ENCODE measurements at regions not wholly inside any gene's neighbourhood (a gene's known extent, or its start where the extent isn't known, plus 50 kb on each side); places are given as distances from the start of the nearest gene placed in this dataset.
"Not testable (repeated sequence)": the region's sequence is repeated elsewhere in the genome, so short reads cannot be mapped to it uniquely, and the experiment has no call there.

- 61% methylated on average over 4 of the region's 5 CpGs for WGBS (ENCODE audit: insufficient coverage)
- H3K4me3 ChIP-seq (ENCODE audit: low read depth, low read length); H3K9me3 ChIP-seq (ENCODE audit: control insufficient read depth, insufficient read depth, low read length); H3K36me3 ChIP-seq (ENCODE audit: control insufficient read depth, insufficient read depth, low read length); DNase-seq (ENCODE audit: low read depth in 4 of 6, low spot score in 6 of 6); H3K27me3 ChIP-seq (ENCODE audit: control insufficient read depth, insufficient read depth, low read length); H3K4me1 ChIP-seq (ENCODE audit: control insufficient read depth, insufficient read depth, low read length); H3K27ac ChIP-seq (ENCODE audit: low read depth, low read length): not testable (repeated sequence)
These were observed 147.6 kb downstream of the RBMX2 start for GRCh38 chrX:130549382-130549781.

GRCh38 chrX:130550351-130550750 is 148.6 kb downstream of the RBMX2 start:
- no peak for DNase-seq (ENCODE audit: low read depth in 4 of 6, low spot score in 6 of 6)
- no peaks in the 10 kb centered on the region for H3K9me3 ChIP-seq (ENCODE audit: control insufficient read depth, insufficient read depth, low read length)

GRCh38 chrX:130552444-130553073 is 150.8 kb downstream of the RBMX2 start:
- DNase-seq (ENCODE audit: low read depth in 4 of 6, low spot score in 6 of 6), result peak in 1 of 6 donors; percentile 3
- no peak overlapping the region for H3K4me3 ChIP-seq (ENCODE audit: low read depth, low read length)
- 28% methylated on average over 2 of the region's 6 CpGs for WGBS (ENCODE audit: insufficient coverage)
- H3K36me3 ChIP-seq (ENCODE audit: control insufficient read depth, insufficient read depth, low read length), result no peaks in the 10 kb centered on the region
- H3K9me3 ChIP-seq (ENCODE audit: control insufficient read depth, insufficient read depth, low read length), result no peaks in the 10 kb centered on the region
- H3K27ac ChIP-seq (ENCODE audit: low read depth, low read length), result no peak overlapping the region
- H3K27me3 ChIP-seq (ENCODE audit: control insufficient read depth, insufficient read depth, low read length), result no peaks in the 10 kb centered on the region
- H3K4me1 ChIP-seq (ENCODE audit: control insufficient read depth, insufficient read depth, low read length), result no peaks in the 10 kb centered on the region

More at GRCh38 chrX:130550351-130550750, 148.6 kb downstream of the RBMX2 start:
- no CpG with 5 or more reads among the region's 2 CpGs for whole genome bisulfite sequencing (ENCODE audit: insufficient coverage)
- no peak overlapping the region for H3K4me3 ChIP-seq (ENCODE audit: low read depth, low read length)
- H3K4me1 ChIP-seq (ENCODE audit: control insufficient read depth, insufficient read depth, low read length), result no peaks in the 10 kb centered on the region
- no peak overlapping the region for H3K27ac ChIP-seq (ENCODE audit: low read depth, low read length)
- H3K36me3 ChIP-seq (ENCODE audit: control insufficient read depth, insufficient read depth, low read length), result no peaks in the 10 kb centered on the region
- no peaks in the 10 kb centered on the region for H3K27me3 ChIP-seq (ENCODE audit: control insufficient read depth, insufficient read depth, low read length)

GRCh38 chrX:130555341-130555740 is 153.6 kb downstream of the RBMX2 start:
- WGBS (ENCODE audit: insufficient coverage), result no CpG with 5 or more reads among the region's 3 CpGs
- Histone ChIP-seq H3K27ac (ENCODE audit: low read depth, low read length) (no peak overlapping the region), H3K9me3 (ENCODE audit: control insufficient read depth, insufficient read depth, low read length) (no peaks in the 10 kb centered on the region), H3K36me3 (ENCODE audit: control insufficient read depth, insufficient read depth, low read length) (no peaks in the 10 kb centered on the region), H3K4me1 (ENCODE audit: control insufficient read depth, insufficient read depth, low read length) (no peaks in the 10 kb centered on the region), H3K4me3 (ENCODE audit: low read depth, low read length) (no peak overlapping the region), H3K27me3 (ENCODE audit: control insufficient read depth, insufficient read depth, low read length) (no peaks in the 10 kb centered on the region)
- no peak for DNase-seq (ENCODE audit: low read depth in 4 of 6, low spot score in 6 of 6)

- no peak overlapping the region for H3K27ac ChIP-seq (ENCODE audit: low read depth, low read length)
- no peaks in the 10 kb centered on the region for H3K4me1 ChIP-seq (ENCODE audit: control insufficient read depth, insufficient read depth, low read length)
- WGBS (ENCODE audit: insufficient coverage), result 25% methylated on average over 1 of the region's 3 CpGs
- no peaks in the 10 kb centered on the region for H3K36me3 ChIP-seq (ENCODE audit: control insufficient read depth, insufficient read depth, low read length)
- no peak for DNase-seq (ENCODE audit: low read depth in 4 of 6, low spot score in 6 of 6)
- no peak overlapping the region for H3K4me3 ChIP-seq (ENCODE audit: low read depth, low read length)
- H3K27me3 ChIP-seq (ENCODE audit: control insufficient read depth, insufficient read depth, low read length), result no peaks in the 10 kb centered on the region
- H3K9me3 ChIP-seq (ENCODE audit: control insufficient read depth, insufficient read depth, low read length), result no peaks in the 10 kb centered on the region
These were observed 154.0 kb downstream of the RBMX2 start for GRCh38 chrX:130555757-130556156.

- DNase-seq (ENCODE audit: low read depth in 4 of 6, low spot score in 6 of 6), result no peak
- H3K4me3 ChIP-seq (ENCODE audit: low read depth, low read length), result no peak overlapping the region
- H3K9me3 ChIP-seq (ENCODE audit: control insufficient read depth, insufficient read depth, low read length), result no peaks in the 10 kb centered on the region
- H3K4me1 ChIP-seq (ENCODE audit: control insufficient read depth, insufficient read depth, low read length), result no peaks in the 10 kb centered on the region
- H3K27ac ChIP-seq (ENCODE audit: low read depth, low read length), result no peak overlapping the region
- H3K27me3 ChIP-seq (ENCODE audit: control insufficient read depth, insufficient read depth, low read length), result no peaks in the 10 kb centered on the region
- WGBS (ENCODE audit: insufficient coverage), result 80% methylated on average over 1 of the region's 1 CpG
- H3K36me3 ChIP-seq (ENCODE audit: control insufficient read depth, insufficient read depth, low read length), result no peaks in the 10 kb centered on the region
These were observed 155.2 kb downstream of the RBMX2 start for GRCh38 chrX:130556951-130557350.

- Histone ChIP-seq H3K4me1 (ENCODE audit: control insufficient read depth, insufficient read depth, low read length) (no peaks in the 10 kb centered on the region), H3K27ac (ENCODE audit: low read depth, low read length) (no peak overlapping the region), H3K36me3 (ENCODE audit: control insufficient read depth, insufficient read depth, low read length) (no peaks in the 10 kb centered on the region), H3K9me3 (ENCODE audit: control insufficient read depth, insufficient read depth, low read length) (no peaks in the 10 kb centered on the region), H3K27me3 (ENCODE audit: control insufficient read depth, insufficient read depth, low read length) (no peaks in the 10 kb centered on the region), H3K4me3 (ENCODE audit: low read depth, low read length) (no peak overlapping the region)
- DNase-seq (ENCODE audit: low read depth in 4 of 6, low spot score in 6 of 6), result no peak
- WGBS (ENCODE audit: insufficient coverage), result 100% methylated on average over 1 of the region's 5 CpGs
These were observed 158.8 kb downstream of the RBMX2 start for GRCh38 chrX:130560544-130560943.

GRCh38 chrX:130561930-130562329 is 160.1 kb downstream of the RBMX2 start:
- no peaks in the 10 kb centered on the region for H3K36me3 ChIP-seq (ENCODE audit: control insufficient read depth, insufficient read depth, low read length)
- H3K9me3 ChIP-seq (ENCODE audit: control insufficient read depth, insufficient read depth, low read length), result no peaks in the 10 kb centered on the region
- no peaks in the 10 kb centered on the region for H3K27me3 ChIP-seq (ENCODE audit: control insufficient read depth, insufficient read depth, low read length)
- no peaks in the 10 kb centered on the region for H3K4me1 ChIP-seq (ENCODE audit: control insufficient read depth, insufficient read depth, low read length)
- no peak overlapping the region for H3K4me3 ChIP-seq (ENCODE audit: low read depth, low read length)
- H3K27ac ChIP-seq (ENCODE audit: low read depth, low read length), result no peak overlapping the region
- no CpG with 5 or more reads among the region's 1 CpG for WGBS (ENCODE audit: insufficient coverage)
- no peak for DNase-seq (ENCODE audit: low read depth in 4 of 6, low spot score in 6 of 6)

GRCh38 chrX:130563476-130563875 is 161.7 kb downstream of the RBMX2 start:
- no peaks in the 10 kb centered on the region for H3K27me3 ChIP-seq (ENCODE audit: control insufficient read depth, insufficient read depth, low read length)
- no peak overlapping the region for H3K27ac ChIP-seq (ENCODE audit: low read depth, low read length)
- no peaks in the 10 kb centered on the region for H3K9me3 ChIP-seq (ENCODE audit: control insufficient read depth, insufficient read depth, low read length)
- H3K36me3 ChIP-seq (ENCODE audit: control insufficient read depth, insufficient read depth, low read length), result no peaks in the 10 kb centered on the region
- WGBS (ENCODE audit: insufficient coverage), result 67% methylated on average over 2 of the region's 2 CpGs
- H3K4me3 ChIP-seq (ENCODE audit: low read depth, low read length), result no peak overlapping the region
- DNase-seq (ENCODE audit: low read depth in 4 of 6, low spot score in 6 of 6), result no peak
- no peaks in the 10 kb centered on the region for H3K4me1 ChIP-seq (ENCODE audit: control insufficient read depth, insufficient read depth, low read length)

GRCh38 chrX:130566028-130566683 is 164.4 kb downstream of the RBMX2 start:
- Histone ChIP-seq H3K4me3 (ENCODE audit: low read depth, low read length) (no peak overlapping the region), H3K9me3 (ENCODE audit: control insufficient read depth, insufficient read depth, low read length) (no peaks in the 10 kb centered on the region), H3K27ac (ENCODE audit: low read depth, low read length) (no peak overlapping the region), H3K4me1 (ENCODE audit: control insufficient read depth, insufficient read depth, low read length) (no peaks in the 10 kb centered on the region), H3K36me3 (ENCODE audit: control insufficient read depth, insufficient read depth, low read length) (no peaks in the 10 kb centered on the region), H3K27me3 (ENCODE audit: control insufficient read depth, insufficient read depth, low read length) (no peaks in the 10 kb centered on the region)
- no peak for DNase-seq (ENCODE audit: low read depth in 4 of 6, low spot score in 6 of 6)
- WGBS (ENCODE audit: insufficient coverage), result 67% methylated on average over 3 of the region's 4 CpGs

All from spinal cord (tissue), 9 donors.